H1 (cell line): ENCODE measurements at regions not wholly inside any gene's neighbourhood (a gene's known extent, or its start where the extent isn't known, plus 50 kb on each side); places are given as distances from the start of the nearest gene placed in this dataset.
A peak's percentile ranks its signal among the peaks of the same experiment; 100 is the strongest.

Experiments used
- CTCF ChIA-PET: fragments of 300-600 bp; sonication (Branson Sonifier 250); formaldehyde crosslinking; loops from one replicate; lab custom pipeline; 2021; ENCODE audit not compliant: partially characterized antibody; lab: Charles Lee
- POLR2A ChIA-PET: fragments of 300-600 bp; sonication (Branson Sonifier 250); formaldehyde crosslinking; loops from one replicate; lab custom pipeline; 2021; ENCODE audit warnings: inconsistent platforms; ENCODE audit not compliant: partially characterized antibody; lab: Charles Lee
- DNase-seq, 2 experiments: peaks; one replicate each; pipeline versions ENCODE4 v3.0.0 to v3.0.0-alpha.2; 2010 to 2022; ENCODE audit warnings: low spot score in 2 of 2, low read depth in 1 of 2, mixed read lengths in 1 of 2
- FAIRE-seq: peaks from 2 replicates; lab custom pipeline; 2011; peaks lifted over from hg19 to GRCh38; lab: Jason Lieb, UNC
- H2AFZ ChIP-seq: 2 replicates; pipeline ENCODE4 v1.8.1; 2012; ENCODE audit warnings: low read length, inconsistent platforms
- H2AK5ac ChIP-seq: 2 replicates; pipeline ENCODE4 v1.6.1; 2013; ENCODE audit warnings: low read depth, low read length
- H2BK120ac ChIP-seq: replicated peaks from 2 replicates; pipeline ENCODE3; 2013; ENCODE audit warnings: low read depth, low read length, inconsistent platforms
- H2BK12ac ChIP-seq: 2 replicates; pipeline ENCODE4 v1.6.1; 2013; ENCODE audit warnings: low read depth, low read length
- H2BK15ac ChIP-seq: 2 replicates; pipeline ENCODE4 v1.6.1; 2013; ENCODE audit warnings: low read length
- H2BK20ac ChIP-seq: 2 replicates; pipeline ENCODE4 v1.6.1; 2013; ENCODE audit warnings: low read length
- H2BK5ac ChIP-seq: 2 replicates; pipeline ENCODE4 v1.6.1; 2013; ENCODE audit warnings: low read depth, low read length
- H3K14ac ChIP-seq: 2 replicates; pipeline ENCODE4 v1.6.1; 2013; ENCODE audit warnings: inconsistent platforms; ENCODE audit not compliant: insufficient read length
- H3K18ac ChIP-seq: 2 replicates; pipeline ENCODE4 v1.6.1; 2013; ENCODE audit warnings: low read length; ENCODE audit errors: extremely low read depth
- H3K23ac ChIP-seq: 2 replicates; pipeline ENCODE4 v1.6.1; 2013; ENCODE audit warnings: inconsistent platforms; ENCODE audit not compliant: insufficient read length
- H3K23me2 ChIP-seq: 2 replicates; pipeline ENCODE4 v1.6.1; 2013; ENCODE audit warnings: low read depth, low read length
- H3K27ac ChIP-seq: 2 replicates; pipeline ENCODE4 v1.6.1; 2011; ENCODE audit warnings: low read depth, low read length, inconsistent platforms
- H3K27me3 ChIP-seq, 4 experiments: replicated peaks in 1 of 4; 1 replicate in 1 of 4; 2 replicates in 3 of 4; pipeline versions ENCODE4 v1.6.1 to v1.8.1; 2011 to 2013; ENCODE audit warnings: low read length in 3 of 4, mild to moderate bottlenecking in 3 of 4, inconsistent platforms in 2 of 4, mixed read lengths in 2 of 4, moderate library complexity in 1 of 4; ENCODE audit not compliant: control insufficient read depth in 3 of 4, insufficient read depth in 3 of 4; ENCODE audit errors: extremely low read depth in 1 of 4
- H3K36me3 ChIP-seq, 4 experiments: 2 replicates each; pipeline versions ENCODE4 v1.6.1 to v1.8.1; 2011 to 2013; ENCODE audit warnings: mild to moderate bottlenecking in 4 of 4, low read length in 3 of 4, moderate library complexity in 2 of 4, control low read depth in 1 of 4, inconsistent platforms in 1 of 4; ENCODE audit not compliant: insufficient read depth in 4 of 4, control insufficient read depth in 2 of 4
- H3K4ac ChIP-seq: replicated peaks from 2 replicates; pipeline ENCODE3; 2013; ENCODE audit warnings: low read length, low read depth, mixed read lengths, inconsistent platforms; ENCODE audit not compliant: insufficient read length
- H3K4me1 ChIP-seq, 4 experiments: replicated peaks in 1 of 4; 1 replicate in 1 of 4; 2 replicates in 3 of 4; pipeline versions ENCODE4 v1.6.1 to v1.8.1; 2011 to 2013; ENCODE audit warnings: low read length in 3 of 4, inconsistent platforms in 2 of 4, mixed read lengths in 1 of 4; ENCODE audit not compliant: insufficient read depth in 4 of 4, control insufficient read depth in 3 of 4
- H3K4me2 ChIP-seq, 2 experiments: 2 replicates each; pipeline versions ENCODE4 v1.6.1 to v1.8.1; 2011 to 2013; ENCODE audit warnings: low read depth in 2 of 2, low read length in 2 of 2, control low read depth in 1 of 2, inconsistent platforms in 1 of 2, mild to moderate bottlenecking in 1 of 2; ENCODE audit not compliant: insufficient read depth in 1 of 2
- H3K4me3 ChIP-seq, 4 experiments: fragments of 200-600, 300-600 bp in 1 of 4; sonication (generic), shearing (Covaris generic), sonication (Bioruptor Twin) in 1 of 4; 2 replicates each; pipeline versions ENCODE4 v1.5.1 to v1.8.1; 2011 to 2016; ENCODE audit warnings: low read length in 4 of 4, low read depth in 3 of 4, control low read depth in 2 of 4, inconsistent platforms in 2 of 4, mild to moderate bottlenecking in 2 of 4, mixed read lengths in 1 of 4, moderate library complexity in 1 of 4; ENCODE audit not compliant: insufficient read depth in 2 of 4; ENCODE audit errors: extremely low read depth in 1 of 4
- H3K56ac ChIP-seq: replicated peaks from 2 replicates; pipeline ENCODE3; 2013; ENCODE audit warnings: low read depth, mild to moderate bottlenecking, mixed read lengths, low read length, inconsistent platforms; ENCODE audit not compliant: insufficient read length
- H3K79me1 ChIP-seq: 2 replicates; pipeline ENCODE4 v1.6.1; 2013; ENCODE audit warnings: low read depth, low read length, control low read depth
- H3K79me2 ChIP-seq, 2 experiments: 2 replicates each; pipeline versions ENCODE4 v1.6.1 to v1.8.1; 2012 to 2013; ENCODE audit warnings: low read length in 2 of 2, mild to moderate bottlenecking in 2 of 2, inconsistent platforms in 1 of 2; ENCODE audit not compliant: insufficient read depth in 2 of 2, control insufficient read depth in 1 of 2
- H3K9ac ChIP-seq, 4 experiments: replicated peaks in 1 of 4; 1 replicate in 1 of 4; 2 replicates in 3 of 4; pipeline versions ENCODE4 v1.6.1 to v1.8.1; 2011 to 2013; ENCODE audit warnings: low read depth in 3 of 4, low read length in 3 of 4, control low read depth in 2 of 4, mild to moderate bottlenecking in 2 of 4, moderate library complexity in 2 of 4, inconsistent platforms in 1 of 4; ENCODE audit errors: extremely low read depth in 1 of 4
- H3K9me3 ChIP-seq, 2 experiments: 2 replicates each; pipeline versions ENCODE4 v1.6.1 to v1.8.1; 2012 to 2013; ENCODE audit warnings: mild to moderate bottlenecking in 2 of 2, moderate library complexity in 2 of 2, control low read depth in 1 of 2, inconsistent platforms in 1 of 2, low read depth in 1 of 2, low read length in 1 of 2, mixed read lengths in 1 of 2; ENCODE audit not compliant: insufficient read depth in 2 of 2
- H4K20me1 ChIP-seq, 2 experiments: replicated peaks in 1 of 2; 2 replicates each; pipeline versions ENCODE3 to v1.8.1; 2011 to 2013; ENCODE audit warnings: inconsistent platforms in 2 of 2, low read length in 2 of 2, mild to moderate bottlenecking in 1 of 2; ENCODE audit not compliant: insufficient read depth in 2 of 2, control insufficient read depth in 1 of 2
- H4K5ac ChIP-seq: 2 replicates; pipeline ENCODE4 v1.6.1; 2013; ENCODE audit warnings: low read length, low read depth, mixed read lengths, inconsistent platforms; ENCODE audit not compliant: insufficient read length
- H4K8ac ChIP-seq: 2 replicates; pipeline ENCODE4 v1.8.0; 2013; ENCODE audit warnings: mild to moderate bottlenecking, moderate library complexity, low read length, inconsistent platforms; ENCODE audit not compliant: insufficient read depth; ENCODE audit errors: extremely low read depth
- H4K91ac ChIP-seq: replicated peaks from 2 replicates; pipeline ENCODE3; 2013; ENCODE audit warnings: low read length, mixed read lengths, inconsistent platforms; ENCODE audit not compliant: insufficient read length
- ASH2L ChIP-seq: fragments of 200-600, 300-600 bp; sonication (generic); IDR thresholded peaks from one replicate; pipeline ENCODE4 v1.7.1; 2017; ENCODE audit warnings: low read length
- BACH1 ChIP-seq: IDR thresholded peaks from 2 replicates; pipeline ENCODE4 v1.6.1; 2012; ENCODE audit warnings: low read length, improper control_type of control experiment
- CBX8 ChIP-seq: fragments of 300-800, 300-1000 bp; sonication (generic); IDR thresholded peaks from 2 replicates; pipeline ENCODE4 v1.7.1; 2016; ENCODE audit warnings: low read depth, low read length, borderline replicate concordance
- CEBPB ChIP-seq: IDR thresholded peaks from 2 replicates; pipeline ENCODE4 v1.6.1; 2012; ENCODE audit warnings: low read depth, low read length
- EZH2 ChIP-seq: fragments of 200-600 bp; sonication (generic); IDR thresholded peaks from 2 replicates; pipeline ENCODE4 v1.7.1; 2012; ENCODE audit warnings: low read depth, mild to moderate bottlenecking, moderate library complexity, low read length, inconsistent platforms; ENCODE audit not compliant: severe bottlenecking
- MAFK ChIP-seq: IDR thresholded peaks from 2 replicates; pipeline ENCODE4 v1.6.1; 2012; ENCODE audit warnings: low read depth, mild to moderate bottlenecking, improper control_type of control experiment, low read length
- RAD21 ChIP-seq, 2 experiments: IDR thresholded peaks in 1 of 2; conservative IDR thresholded peaks in 1 of 2; 2 replicates each; pipeline ENCODE4 v1.6.1; 2011; ENCODE audit warnings: low read depth in 2 of 2, low read length in 2 of 2, improper control_type of control experiment in 1 of 2, inconsistent platforms in 1 of 2, mild to moderate bottlenecking in 1 of 2, moderate library complexity in 1 of 2
- TBP ChIP-seq: IDR thresholded peaks from 2 replicates; pipeline ENCODE4 v1.6.1; 2011; ENCODE audit warnings: low read depth, low read length, improper control_type of control experiment
- TEAD4 ChIP-seq: IDR thresholded peaks from 2 replicates; pipeline ENCODE4 v1.6.1; 2012; ENCODE audit warnings: low read depth, low read length, inconsistent platforms, mixed read lengths
- WGBS, 2 experiments: shearing (Covaris generic) in 1 of 2; methylation state at CpG; one replicate each; pipeline versions ENCODE4 v1.1.6 to v1.1.7; 2013 to 2015; ENCODE audit warnings: low lambda C conversion rate in 2 of 2, mixed read lengths in 2 of 2, inconsistent platforms in 1 of 2, low coverage in 1 of 2, missing lambda C conversion rate in 1 of 2; ENCODE audit not compliant: insufficient replicate concordance in 2 of 2, insufficient coverage in 1 of 2, insufficient read length in 1 of 2; ENCODE audit errors: extremely low coverage in 1 of 2, missing lambda C conversion rate in 1 of 2; 5-methylcytosine and 5-hydroxymethylcytosine counted together

DNA sequence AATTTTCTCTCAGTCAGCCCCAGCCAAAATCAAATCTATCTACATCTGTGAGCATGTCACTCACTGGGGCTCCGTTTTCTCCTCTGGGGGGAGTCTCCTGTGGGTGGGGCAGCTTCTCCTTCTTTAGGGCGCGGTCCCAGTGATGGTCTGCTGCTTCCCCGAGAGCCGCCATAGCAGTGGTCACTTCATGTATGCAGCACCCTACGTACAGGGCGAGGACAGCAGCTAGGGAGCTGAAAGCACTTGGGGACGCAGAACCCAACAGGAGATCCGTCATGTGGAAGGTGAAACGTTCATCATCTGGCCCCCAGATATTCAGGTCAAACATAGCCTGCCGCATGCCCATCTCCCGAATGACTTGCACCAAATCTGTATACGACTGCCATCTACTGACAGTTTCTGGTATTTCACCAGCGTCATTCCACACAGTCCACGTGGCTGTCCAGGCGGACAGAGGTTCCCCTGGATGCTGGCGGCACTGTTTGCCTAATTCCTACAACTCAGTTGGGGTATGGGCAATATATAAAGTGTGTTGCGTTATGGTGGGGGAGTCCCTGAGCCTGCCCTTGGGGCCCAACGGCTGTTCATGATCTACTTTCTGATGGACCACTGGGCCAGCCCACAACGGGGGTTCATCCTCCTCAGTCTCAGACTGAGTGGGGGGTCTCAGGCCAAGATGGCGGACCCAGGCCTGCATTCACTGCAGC is 795.0 kb downstream of the EFNA5 start:
- Histone ChIP-seq H3K56ac (no peak overlapping the region), H2AFZ (no peak overlapping the region), H3K18ac (no peak overlapping the region), H3K4me1 (no peaks in the 10 kb centered on the region), H2BK120ac (no peak overlapping the region), H4K5ac (no peak overlapping the region), H3K79me2 (no peaks in the 10 kb centered on the region), H3K27me3 (no peaks in the 10 kb centered on the region), H4K8ac (no peak overlapping the region), H2AK5ac (no peak overlapping the region), H4K20me1 (no peaks in the 10 kb centered on the region), H3K14ac (no peak overlapping the region), H2BK5ac (no peak overlapping the region), H4K91ac (no peak overlapping the region), H3K79me1 (no peaks in the 10 kb centered on the region), H3K4me3 (no peak overlapping the region), H3K36me3 (0 out of 8 replicates have a peak, but pooled peaks cover 0 to 6% (median 0%) of the 10 kb centered on the region in 4 experiments), H3K9me3 (peaks cover 13 to 22% of the 10 kb centered on the region in 2 experiments), H3K23ac (no peak overlapping the region), H3K27ac (no peak overlapping the region), H3K9ac (no peak overlapping the region), H3K23me2 (no peaks in the 10 kb centered on the region), H2BK12ac (no peak overlapping the region), H2BK15ac (no peak overlapping the region), H2BK20ac (no peak overlapping the region), H3K4ac (no peak overlapping the region), H3K4me2 (no peak overlapping the region)
- FAIRE-seq, result no peak
- WGBS, 2 experiments, result 86% methylated on average over 21 of the region's 21 CpGs; no CpG with 5 or more reads in 1 of the 2 experiments
- CTCF ChIA-PET, result interaction anchor here (0.7 to 1.6 kb wide), 5 partner anchors 13 to 755 kb away, joined by 3 to 5 read pairs (median 4); no protein-coding TSS in a partner anchor
- peak; percentile 25 to 76 for DNase-seq
- POLR2A ChIA-PET, result no interaction called here
- TF ChIP-seq BACH1 (no peak), RAD21 (IDR thresholded peaks at IDR 0.05 in 1 of 2, conservative IDR thresholded peaks at IDR 0.05 in 1 of 2; ENCODE audit: low read depth in 2 of 2, low read length in 2 of 2) (peak; percentile 67 to 75), TEAD4 (no peak), CBX8 (no peak), CEBPB (no peak), ASH2L (no peak), MAFK (no peak), TBP (no peak), EZH2 (no peak)
